HL-60 (cell line): ENCODE measurements at regions not wholly inside any gene's neighbourhood (a gene's known extent, or its start where the extent isn't known, plus 50 kb on each side); places are given as distances from the start of the nearest gene placed in this dataset.

ENCODE experiments used
- GABPA ChIP-seq: IDR thresholded peaks from 2 replicates; pipeline ENCODE4 v1.6.1; 2012; ENCODE audit warnings: low read depth
- POLR2AphosphoS5 ChIP-seq: IDR thresholded peaks from 2 replicates; pipeline ENCODE4 v1.6.1; 2012; ENCODE audit warnings: low read depth
- REST ChIP-seq: IDR thresholded peaks from 2 replicates; pipeline ENCODE4 v1.6.1; 2012; ENCODE audit warnings: low read depth; ENCODE audit not compliant: insufficient replicate concordance
- SPI1 ChIP-seq: IDR thresholded peaks from 2 replicates; pipeline ENCODE4 v1.6.1; 2012; ENCODE audit warnings: low read depth, mild to moderate bottlenecking, borderline replicate concordance
- TF ChIP-seq, protein P1 (sequence below): IDR thresholded peaks from one replicate; pipeline ENCODE4 v1.5.1; 2011; ENCODE audit warnings: low read length, control low read depth, inconsistent platforms; ENCODE audit not compliant: insufficient read depth

DNA sequence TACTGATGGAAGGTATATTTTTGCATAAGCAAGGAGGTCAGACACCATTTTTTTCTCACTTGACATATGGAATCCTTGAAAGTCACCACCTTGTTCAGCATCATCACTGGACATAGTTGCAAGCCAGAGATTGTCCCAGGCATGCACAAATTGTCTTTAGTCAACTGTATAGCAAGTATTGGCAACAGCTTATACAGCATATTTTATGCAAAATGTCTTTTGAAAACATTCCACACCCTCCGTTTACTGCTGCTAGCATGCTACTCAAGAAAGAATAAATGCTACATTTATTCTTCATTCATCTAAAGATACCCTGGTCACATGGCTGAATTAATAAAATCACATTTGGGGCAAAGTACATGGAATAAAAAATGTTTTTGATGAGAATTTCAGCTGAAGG lies 168.5 kb upstream of the DCBLD2 start:
- TF ChIP-seq, protein P1, sequence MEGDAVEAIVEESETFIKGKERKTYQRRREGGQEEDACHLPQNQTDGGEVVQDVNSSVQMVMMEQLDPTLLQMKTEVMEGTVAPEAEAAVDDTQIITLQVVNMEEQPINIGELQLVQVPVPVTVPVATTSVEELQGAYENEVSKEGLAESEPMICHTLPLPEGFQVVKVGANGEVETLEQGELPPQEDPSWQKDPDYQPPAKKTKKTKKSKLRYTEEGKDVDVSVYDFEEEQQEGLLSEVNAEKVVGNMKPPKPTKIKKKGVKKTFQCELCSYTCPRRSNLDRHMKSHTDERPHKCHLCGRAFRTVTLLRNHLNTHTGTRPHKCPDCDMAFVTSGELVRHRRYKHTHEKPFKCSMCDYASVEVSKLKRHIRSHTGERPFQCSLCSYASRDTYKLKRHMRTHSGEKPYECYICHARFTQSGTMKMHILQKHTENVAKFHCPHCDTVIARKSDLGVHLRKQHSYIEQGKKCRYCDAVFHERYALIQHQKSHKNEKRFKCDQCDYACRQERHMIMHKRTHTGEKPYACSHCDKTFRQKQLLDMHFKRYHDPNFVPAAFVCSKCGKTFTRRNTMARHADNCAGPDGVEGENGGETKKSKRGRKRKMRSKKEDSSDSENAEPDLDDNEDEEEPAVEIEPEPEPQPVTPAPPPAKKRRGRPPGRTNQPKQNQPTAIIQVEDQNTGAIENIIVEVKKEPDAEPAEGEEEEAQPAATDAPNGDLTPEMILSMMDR, result no peak
- no peak for TF ChIP-seq POLR2AphosphoS5
- TF ChIP-seq SPI1, result no peak
- TF ChIP-seq REST, result no peak
- TF ChIP-seq GABPA, result no peak
